Posterior vena cava (tissue), 2 donors: ENCODE measurements at regions not wholly inside any gene's neighbourhood (a gene's known extent, or its start where the extent isn't known, plus 50 kb on each side); places are given as distances from the start of the nearest gene placed in this dataset.

Experiments
- DNase-seq: peaks from one replicate; pipeline ENCODE4 v3.0.0-alpha.2; 2020; ENCODE audit warnings: low spot score
- intact Hi-C, 2 donors: fragments of 100-400 bp; cut with DNase I; formaldehyde crosslinking; loops; one replicate each; pipeline versions ENCODE4 v1.14.1 to v1.14.2; 2022 to 2023
- donor health status: DM: yes; HTN: yes; CAD: no.
- donor health status: DM: yes; HTN: yes; CAD: no.

DNA sequence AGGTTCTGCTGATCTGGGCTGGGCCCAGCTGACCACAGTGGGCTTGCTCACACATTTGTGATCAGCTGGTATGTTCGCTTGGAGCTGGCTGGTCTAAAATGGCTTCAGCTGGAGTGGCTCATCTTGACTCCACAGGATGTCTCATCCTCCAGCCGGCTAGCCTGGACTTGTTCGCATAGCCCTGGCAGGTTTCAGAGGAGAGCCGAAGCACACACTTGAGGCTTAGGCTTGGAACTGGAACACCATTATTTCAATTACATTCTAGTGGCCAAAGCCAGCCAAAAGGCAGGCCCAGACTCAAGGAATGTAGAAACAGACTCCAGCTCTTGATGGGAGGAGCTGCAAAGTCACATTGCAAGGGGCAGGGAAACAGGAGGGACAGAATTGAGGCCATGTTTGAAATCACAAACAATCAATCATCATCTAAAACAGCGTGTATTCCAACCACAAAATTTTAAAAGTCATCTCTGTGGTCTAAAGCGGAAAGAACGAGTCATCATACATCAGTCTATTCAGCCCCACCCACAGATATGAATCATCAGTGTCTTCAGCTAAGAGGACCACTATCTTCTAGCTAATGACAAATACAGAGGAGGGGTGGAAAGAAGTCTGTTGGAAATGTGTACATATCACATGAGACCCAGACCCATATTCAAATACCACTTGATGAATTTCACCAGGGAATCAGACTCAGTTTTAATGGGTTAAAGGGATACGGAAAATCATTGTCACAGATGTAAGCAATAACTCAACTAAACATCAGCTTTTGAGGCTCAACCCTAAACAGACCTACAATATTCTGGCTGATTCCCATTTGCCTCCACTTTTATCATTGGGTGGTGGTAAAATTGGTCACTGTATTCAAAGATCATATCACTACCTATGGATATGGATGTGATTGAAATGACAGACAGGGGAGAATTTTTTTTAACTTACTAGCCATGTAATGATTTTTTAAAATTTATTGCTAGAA, 139.0 kb upstream of the MKLN1 start:
- peak; percentile 82 for DNase-seq
- intact Hi-C loops = no loop called here

DNA sequence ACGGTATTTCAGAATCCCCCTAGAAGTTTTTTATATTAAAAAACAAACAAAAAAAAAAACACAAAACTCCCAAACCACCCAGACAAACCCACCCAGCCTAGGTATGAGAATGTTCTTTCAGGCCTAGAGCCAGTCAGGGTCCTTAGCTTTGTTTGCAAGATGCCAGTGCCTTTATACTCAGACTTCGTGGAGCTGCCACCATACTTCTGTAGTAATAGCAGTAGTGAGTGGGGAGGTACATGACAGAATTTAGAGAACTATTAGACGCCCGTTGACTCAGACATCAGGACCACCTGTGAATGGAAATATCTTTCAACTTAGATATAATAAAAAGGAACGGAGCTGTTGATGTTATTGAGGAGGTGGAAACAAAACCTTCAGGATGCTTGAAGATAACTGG, 138.2 kb upstream of the MKLN1 start:
- no peak for DNase-seq
- intact Hi-C loops = no loop called here

DNA sequence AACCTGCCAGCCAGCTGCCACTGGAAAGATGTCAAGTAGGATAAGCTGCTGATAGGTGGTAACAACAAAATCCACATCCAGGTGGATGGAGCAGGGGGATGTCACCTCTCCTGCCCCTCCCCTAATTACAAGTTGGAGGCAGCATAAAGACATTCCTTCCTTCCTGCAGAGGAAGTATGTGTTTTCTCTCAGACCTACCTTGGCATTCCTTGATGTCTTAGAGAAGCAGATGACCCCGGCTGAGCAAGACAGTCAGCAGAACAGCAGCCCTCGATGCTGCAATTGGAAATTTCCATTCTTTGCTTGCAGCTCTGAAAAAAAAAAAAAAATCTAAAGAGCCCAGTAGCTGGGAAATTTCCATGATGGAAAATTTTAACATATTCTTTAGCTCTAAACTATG, 137.5 kb upstream of the MKLN1 start:
- no peak for DNase-seq

DNA sequence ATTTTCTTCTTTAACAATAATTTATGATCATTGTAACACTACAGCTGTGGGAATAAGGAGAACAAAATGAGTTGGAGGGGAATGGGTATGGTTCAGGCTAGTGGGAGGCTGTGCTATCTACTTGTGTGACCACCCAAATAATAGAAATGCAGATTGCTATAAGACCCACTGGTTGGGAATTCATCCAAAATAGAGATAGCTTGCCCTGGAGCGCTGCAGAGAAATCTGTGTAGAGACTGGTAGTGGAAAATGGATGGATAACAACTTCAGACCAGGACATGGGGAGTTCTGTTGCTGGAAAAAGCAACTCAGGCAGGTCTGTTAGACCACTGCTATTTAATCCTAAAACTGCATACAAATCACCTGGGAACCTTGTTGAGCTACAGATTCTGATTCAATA, 137.1 kb upstream of the MKLN1 start:
- DNase-seq = no peak
- intact Hi-C loops = no loop called here

More for the DNA sequence above, 137.5 kb upstream of the MKLN1 start:
- intact Hi-C loops = no loop called here

DNA sequence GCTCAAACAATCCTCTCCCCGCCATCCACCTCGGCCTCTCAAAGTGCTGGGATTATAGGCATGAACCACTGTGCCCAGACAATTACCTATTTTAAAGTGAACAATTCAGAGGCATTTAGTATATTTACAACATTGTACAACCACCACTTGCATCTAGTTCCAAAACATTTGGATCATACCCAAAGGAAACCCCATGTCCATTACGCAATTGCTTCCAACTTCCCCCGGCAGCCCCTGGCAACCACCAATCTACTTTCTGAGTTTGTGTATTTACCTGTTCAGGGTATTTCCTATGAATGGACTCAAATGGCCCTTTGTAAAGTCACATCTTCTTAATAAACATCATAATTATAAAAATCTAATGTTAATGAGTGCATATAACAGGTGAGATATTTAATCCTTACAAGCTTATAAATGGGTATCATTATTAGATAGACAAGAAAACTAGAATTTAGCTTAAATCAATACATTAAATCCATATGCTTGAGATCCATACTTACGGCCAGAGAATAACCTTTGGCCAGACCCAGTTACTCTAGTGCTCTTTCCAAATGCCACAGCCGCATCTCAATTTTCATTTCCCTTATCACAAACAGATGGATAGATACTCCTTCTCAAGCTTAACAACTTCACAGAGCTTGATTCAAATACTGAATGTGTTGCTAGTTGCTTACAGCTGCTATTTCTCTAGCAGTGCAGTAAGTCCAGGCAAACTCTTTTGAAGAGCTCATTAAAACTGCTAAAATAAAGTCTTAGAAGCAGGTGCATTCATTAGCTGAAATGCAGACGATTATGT, 133.4 kb upstream of the MKLN1 start:
- intact Hi-C loops = no loop called here
- DNase-seq = no peak

DNA sequence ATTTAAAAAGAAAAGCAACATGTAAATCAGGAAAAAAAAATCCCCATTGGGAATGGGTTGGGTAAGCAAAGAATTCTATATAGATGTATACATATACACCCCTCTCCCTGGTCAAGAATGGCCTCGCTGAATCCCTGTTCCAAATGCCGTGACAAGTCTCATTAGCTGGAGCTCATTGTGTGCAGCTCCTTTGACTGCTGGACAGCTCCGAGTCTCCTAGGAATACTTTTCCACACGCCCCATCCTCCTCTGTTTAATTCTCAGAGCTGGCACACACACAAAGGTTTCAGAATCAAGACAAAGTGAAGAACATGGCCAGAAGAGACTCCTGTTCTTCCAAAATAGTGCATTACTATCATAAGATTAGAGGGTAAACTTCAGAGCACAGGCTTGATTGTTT, 130.9 kb upstream of the MKLN1 start:
- intact Hi-C loops = no loop called here
- DNase-seq = no peak

DNA sequence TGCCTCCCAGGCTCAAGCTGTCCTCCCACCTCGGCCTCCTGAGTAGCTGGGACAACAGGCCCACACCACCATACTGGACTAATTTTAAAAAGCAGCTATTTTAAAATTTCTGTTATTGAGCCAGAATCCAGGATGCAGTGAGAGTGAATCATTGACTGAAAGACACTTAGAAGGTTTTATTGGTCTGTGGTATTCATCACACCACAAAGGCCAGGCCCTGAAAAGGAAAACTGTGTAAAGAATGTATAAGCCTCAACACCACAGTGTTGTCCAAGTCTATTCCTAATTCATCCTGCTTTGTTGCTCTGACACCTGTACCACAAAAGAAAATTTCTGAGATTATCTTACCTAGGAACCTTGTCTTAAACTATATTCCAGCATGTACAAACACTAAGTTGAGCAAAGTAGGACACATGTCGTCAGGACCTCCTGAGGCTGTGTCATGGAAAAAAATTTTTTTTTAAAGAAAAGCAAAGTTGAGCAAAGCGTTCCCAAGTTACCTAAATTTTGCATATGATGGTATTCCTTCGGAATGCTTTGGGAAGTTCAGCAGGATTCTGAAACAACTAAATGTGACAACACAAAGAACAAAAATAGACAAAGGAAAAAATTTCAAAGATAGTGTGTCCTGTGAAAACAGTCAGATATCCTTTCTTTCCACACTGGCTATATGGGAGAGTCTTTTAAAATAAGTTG, 129.6 kb upstream of the MKLN1 start:
- intact Hi-C loops = no loop called here
- no peak for DNase-seq

DNA sequence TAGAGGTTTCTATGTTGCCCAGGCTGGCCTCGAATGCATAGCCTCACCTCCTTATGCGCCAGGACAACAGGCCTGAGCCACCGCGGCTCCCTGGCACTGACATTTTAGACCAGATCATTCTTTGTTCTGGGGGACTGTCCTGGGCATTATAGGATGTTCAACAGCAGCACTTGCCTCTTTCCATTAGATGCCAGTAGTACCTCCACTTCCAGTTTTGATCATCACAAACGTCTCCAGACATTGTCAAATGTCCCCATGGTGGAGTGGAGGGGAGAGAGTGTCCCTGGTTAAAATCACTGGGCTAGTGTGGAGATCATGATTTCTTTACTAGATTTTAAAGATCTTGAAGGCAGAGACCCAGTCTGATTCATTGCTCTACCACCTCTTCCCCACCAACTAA, 125.2 kb upstream of the MKLN1 start:
- DNase-seq = no peak
- intact Hi-C loops = no loop called here

DNA sequence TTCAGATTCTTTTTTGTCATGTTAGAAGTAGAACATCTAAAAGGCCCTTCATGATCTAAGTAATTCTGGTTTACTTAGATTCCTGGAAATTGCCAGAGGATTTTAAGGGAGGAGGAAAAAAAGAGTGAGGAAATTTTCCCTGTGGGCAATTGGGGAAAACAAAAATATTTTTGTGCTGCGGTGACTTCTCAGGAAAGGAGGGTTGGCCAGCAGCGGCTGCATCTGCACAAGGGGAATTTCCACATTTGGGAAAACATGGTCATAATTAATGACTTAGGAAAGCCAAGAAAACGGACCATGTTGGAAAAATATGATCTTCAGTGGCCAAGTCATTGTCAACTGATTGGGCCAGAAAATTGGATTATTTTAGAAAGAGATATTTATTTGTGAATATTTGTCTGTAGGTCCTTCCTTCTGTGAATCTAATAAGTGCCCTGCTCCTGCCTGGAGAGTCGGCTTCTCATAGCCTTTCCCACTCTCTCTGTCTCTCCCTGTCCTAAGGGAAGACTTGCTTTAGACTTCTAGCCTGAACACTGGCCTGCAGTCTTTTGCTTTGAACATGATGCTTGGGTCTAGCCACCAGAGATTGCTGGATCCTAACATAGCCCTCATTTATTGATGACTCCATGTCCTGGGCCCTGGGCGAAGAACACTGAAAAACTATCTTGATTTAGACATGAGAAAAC, 124.2 kb upstream of the MKLN1 start:
- DNase-seq = peak; percentile 80
- intact Hi-C loops = no loop called here

DNA sequence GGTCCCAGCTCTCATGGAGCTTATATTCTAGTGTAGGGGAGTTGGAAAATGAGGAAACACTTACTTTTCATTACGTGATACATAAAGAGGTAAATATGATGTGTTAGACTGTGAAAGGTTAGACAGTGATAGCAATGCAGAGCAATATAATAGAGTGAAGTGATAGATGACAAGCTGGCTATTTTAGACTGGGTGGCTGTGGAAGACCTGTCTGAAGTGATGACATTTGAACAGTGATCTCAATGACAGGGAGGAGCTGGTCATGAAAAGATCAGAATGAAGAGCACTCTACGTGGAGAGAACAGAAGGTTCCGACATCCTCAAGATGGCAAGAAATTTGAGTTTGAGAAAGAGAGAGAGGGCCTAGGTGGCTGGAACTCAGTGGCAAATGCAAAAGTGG, 118.9 kb upstream of the MKLN1 start:
- intact Hi-C loops = no loop called here
- DNase-seq = no peak

DNA sequence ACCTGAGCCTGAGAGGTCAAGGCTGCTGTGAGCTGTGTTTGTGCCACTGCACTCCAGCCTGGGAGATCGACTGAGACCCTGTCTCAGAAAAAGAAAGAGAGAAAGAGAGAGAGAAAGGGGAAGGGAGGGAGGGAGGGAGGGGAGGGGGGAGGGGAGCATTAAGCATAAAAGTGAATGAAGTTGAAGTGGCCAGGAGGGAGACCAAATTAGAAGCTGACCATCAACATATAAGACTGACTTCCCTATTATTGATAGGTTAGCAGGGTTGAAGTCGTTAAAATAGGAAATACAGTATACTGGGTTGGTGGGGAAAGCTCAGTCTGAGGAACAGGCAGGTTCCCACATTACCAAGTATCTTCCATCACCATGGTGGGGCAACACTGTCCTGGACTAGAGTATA, 117.1 kb upstream of the MKLN1 start:
- intact Hi-C loops = no loop called here

DNA sequence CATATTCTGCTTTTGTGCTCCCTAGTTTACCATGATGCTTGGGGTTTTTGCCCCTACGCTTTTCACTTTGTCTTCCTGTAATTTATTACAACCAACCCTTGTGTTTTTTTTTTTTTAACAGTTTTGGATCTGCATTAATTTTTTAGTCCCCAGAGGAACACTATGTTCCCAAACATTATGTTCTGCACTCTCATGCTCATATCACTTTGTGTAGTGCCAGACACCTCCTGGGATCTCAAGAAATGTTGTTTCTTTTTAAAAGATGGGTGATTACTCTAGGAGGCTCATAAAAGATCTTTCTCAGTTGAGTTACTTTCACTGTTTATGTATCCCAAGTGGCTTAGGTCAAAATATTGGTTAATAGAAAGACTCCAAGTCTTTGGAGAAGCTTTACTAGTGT, 116.2 kb upstream of the MKLN1 start:
- DNase-seq = no peak
- intact Hi-C loops = no loop called here

More for the DNA sequence above, 117.1 kb upstream of the MKLN1 start:
- DNase-seq = no peak

DNA sequence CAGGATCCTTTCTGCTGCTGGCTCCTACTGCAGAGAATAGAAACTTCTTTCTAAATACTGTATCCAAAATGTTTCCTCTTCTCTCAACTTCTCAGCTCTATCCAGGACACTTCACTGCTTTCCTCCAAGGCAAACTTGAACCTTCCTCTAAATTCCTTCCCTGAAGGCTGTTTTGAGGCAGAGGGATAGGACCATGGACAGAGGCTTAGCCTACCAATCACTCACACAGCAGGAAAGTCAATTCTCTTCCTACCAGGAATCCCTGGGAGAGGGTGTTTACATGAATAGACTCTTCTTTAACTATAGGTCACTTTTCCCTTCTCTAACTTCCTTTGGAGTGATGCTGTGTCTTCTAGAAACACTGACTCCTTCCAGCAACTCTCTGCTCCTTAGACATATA, 115.6 kb upstream of the MKLN1 start:
- intact Hi-C loops = no loop called here
- DNase-seq = no peak

DNA sequence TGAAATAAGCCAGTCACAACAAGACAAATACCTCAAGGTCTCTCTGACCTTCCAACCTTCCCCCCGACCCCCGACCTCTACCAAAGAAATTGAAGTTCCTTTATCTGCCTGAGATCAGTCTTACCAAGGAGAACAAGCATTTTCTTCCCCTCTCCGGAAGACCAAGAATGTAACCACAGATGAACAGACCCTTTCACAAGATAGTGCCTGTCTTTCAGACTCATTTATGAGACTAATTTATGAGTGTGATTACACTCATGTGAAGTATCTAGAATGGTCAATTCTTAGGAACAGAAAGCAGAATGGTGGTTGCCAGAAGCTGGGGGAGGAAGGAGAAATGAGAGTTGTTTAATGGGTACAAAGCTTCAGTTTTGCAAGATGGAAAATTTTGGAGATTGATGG, 108.9 kb upstream of the MKLN1 start:
- no peak for DNase-seq
- intact Hi-C loops = no loop called here

DNA sequence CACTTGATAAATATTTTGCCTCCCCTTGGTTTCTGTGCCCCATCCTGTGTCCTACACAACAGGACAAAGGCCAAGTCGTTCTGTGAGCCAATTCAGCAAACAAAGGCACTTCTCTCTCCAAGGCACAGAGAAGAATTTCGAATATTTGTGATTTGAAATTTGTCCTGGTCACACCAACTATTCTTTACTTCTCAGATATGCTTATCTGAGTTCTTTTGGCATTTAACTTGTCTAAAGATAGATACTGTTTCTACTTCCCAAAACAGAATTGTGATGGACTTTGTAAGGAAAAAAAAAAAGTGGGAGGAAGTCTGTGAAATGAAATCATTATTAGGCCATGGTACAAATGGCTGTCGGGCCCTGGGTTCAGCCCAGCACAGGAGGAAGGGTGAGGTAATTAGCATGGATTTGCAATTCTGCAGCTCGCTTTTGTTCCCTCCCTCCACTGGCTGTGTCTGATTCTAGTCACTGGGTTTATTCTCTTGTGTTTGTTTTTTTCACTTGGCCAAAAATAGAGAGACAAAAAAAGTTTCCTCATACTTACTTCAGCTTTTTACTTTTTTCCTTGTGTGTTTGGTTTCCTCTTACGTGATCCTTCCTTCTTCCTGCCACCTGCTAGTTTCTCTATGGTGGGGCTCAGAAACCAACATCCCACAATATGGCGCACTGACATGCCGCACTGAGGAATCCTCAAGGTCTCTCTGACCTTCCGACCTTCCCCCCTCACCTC, 108.2 kb upstream of the MKLN1 start:
- intact Hi-C loops = loop anchor here in 1 of 2 donors (2.0 kb wide), 1 partner anchor 79 kb away; no protein-coding TSS in a partner anchor
- peak; percentile 88 for DNase-seq

DNA sequence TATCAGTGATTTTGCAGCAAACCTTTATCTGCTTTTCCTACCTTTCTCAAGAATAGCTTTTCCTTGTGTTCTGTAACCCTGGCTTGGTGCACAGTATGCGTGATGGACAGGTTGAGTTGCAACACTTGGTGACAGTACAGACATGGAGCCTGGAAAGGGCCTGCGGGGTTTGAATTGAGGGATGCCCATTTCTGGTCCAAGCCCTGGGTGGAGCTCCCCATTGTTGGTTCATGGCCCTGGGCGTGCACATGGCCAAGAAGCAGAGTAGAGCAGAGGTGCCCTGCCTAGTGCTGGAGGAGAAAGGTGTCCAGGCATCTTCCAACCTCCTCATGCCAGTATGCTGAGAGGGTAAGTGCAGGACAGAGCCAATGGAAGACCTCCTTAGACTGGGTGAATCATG, 106.6 kb upstream of the MKLN1 start:
- intact Hi-C loops = loop anchor here in 1 of 2 donors (2.0 kb wide), 1 partner anchor 78 kb away; no protein-coding TSS in a partner anchor
- no peak for DNase-seq

DNA sequence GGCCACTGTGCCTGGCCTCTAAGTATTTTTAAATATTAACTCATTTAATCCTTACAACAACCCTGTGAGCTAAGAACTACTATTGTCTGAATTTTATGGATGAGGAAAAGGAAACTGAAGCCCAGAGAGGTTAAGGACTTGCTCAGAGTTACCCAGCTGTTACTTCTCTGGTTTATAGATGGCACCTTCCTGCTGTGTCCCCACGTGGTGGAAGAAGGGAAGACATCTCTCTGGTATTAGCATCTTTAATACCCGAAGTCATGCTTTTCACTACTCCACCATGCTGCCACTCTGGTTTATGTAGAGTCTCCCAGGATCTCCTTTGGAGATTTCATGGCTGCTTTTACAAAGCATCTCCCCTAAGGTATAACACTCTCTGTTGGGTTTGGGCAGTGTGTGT, 105.5 kb upstream of the MKLN1 start:
- intact Hi-C loops = no loop called here
- no peak for DNase-seq

DNA sequence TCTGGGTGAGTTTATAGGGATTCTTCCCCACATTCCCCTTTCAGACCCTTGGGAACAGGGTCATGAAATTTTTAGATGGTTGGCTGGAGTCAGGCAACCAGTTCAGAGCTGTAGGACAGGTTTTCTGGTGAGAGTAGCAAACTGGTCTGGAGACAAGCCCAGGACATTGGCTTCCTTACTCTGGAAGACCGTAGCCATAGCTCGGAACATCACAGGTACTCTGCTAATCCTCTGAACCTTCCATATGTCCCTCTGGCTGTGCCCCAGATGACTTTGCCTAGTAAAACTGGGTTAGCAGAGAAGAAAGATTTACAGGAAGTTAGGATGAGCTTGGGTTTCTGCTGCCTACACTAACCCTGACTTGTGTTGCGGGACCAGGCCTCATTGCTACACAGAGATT, 104.5 kb upstream of the MKLN1 start:
- no peak for DNase-seq
- intact Hi-C loops = no loop called here

DNA sequence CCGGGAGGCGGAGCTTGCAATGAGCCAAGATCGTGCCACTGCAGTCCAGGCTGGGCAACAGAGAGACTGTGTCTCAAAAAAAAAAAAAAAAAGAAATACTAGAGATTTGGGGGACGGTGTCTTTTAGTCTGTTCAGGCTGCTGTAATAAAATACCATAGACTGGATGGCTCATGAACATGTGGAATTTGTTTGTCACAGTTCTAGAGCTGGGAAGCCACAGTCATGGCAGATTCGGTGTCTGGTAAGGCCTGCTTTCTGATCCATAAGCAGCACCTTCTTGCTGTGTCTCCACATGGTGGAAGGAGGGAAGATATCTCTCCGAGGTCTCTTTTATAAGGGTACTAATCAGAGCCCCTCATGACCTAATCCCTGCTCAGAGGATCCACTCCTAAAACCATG, 102.7 kb upstream of the MKLN1 start:
- intact Hi-C loops = no loop called here
- no peak for DNase-seq
